ENCODE measurements at regions not wholly inside any gene's neighbourhood (a gene's known extent, or its start where the extent isn't known, plus 50 kb on each side); places are given as distances from the start of the nearest gene placed in this dataset.
"Not testable (repeated sequence)": the region's sequence is repeated elsewhere in the genome, so short reads cannot be mapped to it uniquely, and the experiment has no call there.

GRCh38 chr2:88396209-88396608 is 56.3 kb downstream of the FOXI3 start:
- TF ChIP-seq GATA1 (IDR thresholded peaks at IDR 0.05; ENCODE audit: low read depth, low read length) (no peak), POLR2A (IDR thresholded peaks at IDR 0.05; ENCODE audit: low read length) (no peak)
- no peak for DNase-seq

- no peak for DNase-seq
- no peak for TF ChIP-seq GATA1 (IDR thresholded peaks at IDR 0.05; ENCODE audit: low read depth, low read length)
- TF ChIP-seq POLR2A (IDR thresholded peaks at IDR 0.05; ENCODE audit: low read length), result no peak
Measured at GRCh38 chr2:88377641-88377991, 74.9 kb downstream of the FOXI3 start.

GRCh38 chr2:88372042-88372441 is 80.5 kb downstream of the FOXI3 start:
- TF ChIP-seq GATA1 (IDR thresholded peaks at IDR 0.05; ENCODE audit: low read depth, low read length) (no peak), POLR2A (IDR thresholded peaks at IDR 0.05; ENCODE audit: low read length) (no peak)
- no peak for DNase-seq

GRCh38 chr2:88365408-88365807 is 87.1 kb downstream of the FOXI3 start:
- not testable (repeated sequence) for DNase-seq

- no peak for TF ChIP-seq GATA1 (IDR thresholded peaks at IDR 0.05; ENCODE audit: low read depth, low read length)
- DNase-seq, result no peak
Measured at GRCh38 chr2:88355486-88355885, 97.0 kb downstream of the FOXI3 start.

- DNase-seq, result no peak
- TF ChIP-seq GATA1 (IDR thresholded peaks at IDR 0.05; ENCODE audit: low read depth, low read length), result no peak
Measured at GRCh38 chr2:88351249-88351601, 101.3 kb downstream of the FOXI3 start.

GRCh38 chr2:88350331-88351248 is 101.9 kb downstream of the FOXI3 start:
- TF ChIP-seq POLR2A (IDR thresholded peaks at IDR 0.05; ENCODE audit: low read length), result no peak
- no peak for TF ChIP-seq GATA1 (IDR thresholded peaks at IDR 0.05; ENCODE audit: low read depth, low read length)
- DNase-seq, result peak; percentile 59 to 77

- no peak for DNase-seq
- TF ChIP-seq POLR2A (IDR thresholded peaks at IDR 0.05; ENCODE audit: low read length) (no peak), GATA1 (IDR thresholded peaks at IDR 0.05; ENCODE audit: low read depth, low read length) (no peak)
Measured at GRCh38 chr2:88345842-88346241, 106.7 kb downstream of the FOXI3 start.

GRCh38 chr2:88342749-88343148 is 109.7 kb downstream of the FOXI3 start:
- TF ChIP-seq GATA1 (IDR thresholded peaks at IDR 0.05; ENCODE audit: low read depth, low read length) (no peak), POLR2A (IDR thresholded peaks at IDR 0.05; ENCODE audit: low read length) (no peak)
- no peak for DNase-seq

GRCh38 chr2:88334418-88334817 is 118.1 kb downstream of the FOXI3 start:
- DNase-seq, result no peak
- TF ChIP-seq GATA1 (IDR thresholded peaks at IDR 0.05; ENCODE audit: low read depth, low read length) (no peak), POLR2A (IDR thresholded peaks at IDR 0.05; ENCODE audit: low read length) (no peak)

GRCh38 chr2:88331239-88331638 is 121.3 kb downstream of the FOXI3 start:
- TF ChIP-seq POLR2A (IDR thresholded peaks at IDR 0.05; ENCODE audit: low read length), result no peak
- no peak for TF ChIP-seq GATA1 (IDR thresholded peaks at IDR 0.05; ENCODE audit: low read depth, low read length)
- no peak for DNase-seq

- no peak for DNase-seq
- no peak for TF ChIP-seq GATA1 (IDR thresholded peaks at IDR 0.05; ENCODE audit: low read depth, low read length)
- no peak for TF ChIP-seq POLR2A (IDR thresholded peaks at IDR 0.05; ENCODE audit: low read length)
Measured at GRCh38 chr2:88329815-88330603, 122.5 kb downstream of the FOXI3 start.

- TF ChIP-seq GATA1 (IDR thresholded peaks at IDR 0.05; ENCODE audit: low read depth, low read length) (no peak), POLR2A (IDR thresholded peaks at IDR 0.05; ENCODE audit: low read length) (no peak)
- no peak for DNase-seq
Measured at GRCh38 chr2:88321449-88322248, 130.8 kb downstream of the FOXI3 start.

GRCh38 chr2:88320076-88320773 is 132.3 kb downstream of the FOXI3 start:
- TF ChIP-seq GATA1 (IDR thresholded peaks at IDR 0.05; ENCODE audit: low read depth, low read length) (no peak), POLR2A (IDR thresholded peaks at IDR 0.05; ENCODE audit: low read length) (no peak)
- no peak for DNase-seq

Data from erythroblast (primary cell).